ENCODE measurements at regions not wholly inside any gene's neighbourhood (a gene's known extent, or its start where the extent isn't known, plus 50 kb on each side); places are given as distances from the start of the nearest gene placed in this dataset.
"Not testable (repeated sequence)": the region's sequence is repeated elsewhere in the genome, so short reads cannot be mapped to it uniquely, and the experiment has no call there.

DNA sequence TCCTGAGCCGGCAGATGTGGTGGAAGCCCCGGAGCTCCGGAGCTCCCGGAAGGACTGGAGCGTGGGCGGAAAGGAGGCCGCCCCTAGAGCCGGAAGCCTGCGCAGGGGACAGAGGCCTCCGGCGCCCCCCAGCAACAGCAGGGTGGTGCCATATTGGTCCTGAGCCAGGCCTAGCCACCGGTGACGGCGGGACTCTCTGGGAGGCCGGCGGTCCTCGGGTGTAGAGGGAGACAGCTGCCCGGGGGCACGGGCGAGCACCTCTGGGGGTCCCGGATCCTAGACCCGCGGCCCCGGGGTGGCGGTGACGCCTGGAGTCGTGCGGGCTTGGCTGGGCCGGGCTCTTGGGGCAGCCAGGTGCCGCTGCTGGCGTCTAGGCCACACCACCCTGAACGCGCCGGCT is 1472.2 kb downstream of the FOXD4L5 start:
- TF ChIP-seq, protein P1, sequence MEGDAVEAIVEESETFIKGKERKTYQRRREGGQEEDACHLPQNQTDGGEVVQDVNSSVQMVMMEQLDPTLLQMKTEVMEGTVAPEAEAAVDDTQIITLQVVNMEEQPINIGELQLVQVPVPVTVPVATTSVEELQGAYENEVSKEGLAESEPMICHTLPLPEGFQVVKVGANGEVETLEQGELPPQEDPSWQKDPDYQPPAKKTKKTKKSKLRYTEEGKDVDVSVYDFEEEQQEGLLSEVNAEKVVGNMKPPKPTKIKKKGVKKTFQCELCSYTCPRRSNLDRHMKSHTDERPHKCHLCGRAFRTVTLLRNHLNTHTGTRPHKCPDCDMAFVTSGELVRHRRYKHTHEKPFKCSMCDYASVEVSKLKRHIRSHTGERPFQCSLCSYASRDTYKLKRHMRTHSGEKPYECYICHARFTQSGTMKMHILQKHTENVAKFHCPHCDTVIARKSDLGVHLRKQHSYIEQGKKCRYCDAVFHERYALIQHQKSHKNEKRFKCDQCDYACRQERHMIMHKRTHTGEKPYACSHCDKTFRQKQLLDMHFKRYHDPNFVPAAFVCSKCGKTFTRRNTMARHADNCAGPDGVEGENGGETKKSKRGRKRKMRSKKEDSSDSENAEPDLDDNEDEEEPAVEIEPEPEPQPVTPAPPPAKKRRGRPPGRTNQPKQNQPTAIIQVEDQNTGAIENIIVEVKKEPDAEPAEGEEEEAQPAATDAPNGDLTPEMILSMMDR (conservative IDR thresholded peaks at IDR 0.05 in 1 of 2, IDR thresholded peaks at IDR 0.05 in 1 of 2; ENCODE audit: low read depth in 1 of 2, low read length in 2 of 2), result not testable (repeated sequence)
- not testable (repeated sequence) for TF ChIP-seq EZH2 (IDR thresholded peaks at IDR 0.05; ENCODE audit: low read length, missing control alignments)
